GM12891 (cell line): ENCODE measurements at regions not wholly inside any gene's neighbourhood (a gene's known extent, or its start where the extent isn't known, plus 50 kb on each side); places are given as distances from the start of the nearest gene placed in this dataset.

ENCODE experiments used
- DNase-seq: peaks from one replicate; pipeline ENCODE4 v3.0.0; 2011; ENCODE audit warnings: low spot score; ENCODE audit not compliant: insufficient read length
- FAIRE-seq: peaks from 2 replicates; lab custom pipeline; 2011; peaks lifted over from hg19 to GRCh38; lab: Jason Lieb, UNC
- PAX5 ChIP-seq: IDR thresholded peaks from 2 replicates; pipeline ENCODE4 v1.6.1; 2011; ENCODE audit warnings: low read length, moderate library complexity, mild to moderate bottlenecking; ENCODE audit not compliant: insufficient read depth, severe bottlenecking
- POLR2A ChIP-seq: IDR thresholded peaks from 2 replicates; pipeline ENCODE4 v1.6.1; 2011; ENCODE audit warnings: low read depth, low read length, control low read depth
- POLR2AphosphoS5 ChIP-seq: IDR thresholded peaks from 2 replicates; pipeline ENCODE4 v1.6.1; 2011; ENCODE audit warnings: low read depth, low read length, control low read depth
- POU2F2 ChIP-seq: IDR thresholded peaks from 2 replicates; pipeline ENCODE4 v1.6.1; 2011; ENCODE audit warnings: low read depth, mild to moderate bottlenecking, control low read depth, low read length, moderate library complexity
- SPI1 ChIP-seq: IDR thresholded peaks from 2 replicates; pipeline ENCODE4 v1.6.1; 2011; ENCODE audit warnings: low read depth, low read length, control low read depth
- TAF1 ChIP-seq: IDR thresholded peaks from 2 replicates; pipeline ENCODE4 v1.6.1; 2011; ENCODE audit warnings: low read depth, low read length, control low read depth

DNA sequence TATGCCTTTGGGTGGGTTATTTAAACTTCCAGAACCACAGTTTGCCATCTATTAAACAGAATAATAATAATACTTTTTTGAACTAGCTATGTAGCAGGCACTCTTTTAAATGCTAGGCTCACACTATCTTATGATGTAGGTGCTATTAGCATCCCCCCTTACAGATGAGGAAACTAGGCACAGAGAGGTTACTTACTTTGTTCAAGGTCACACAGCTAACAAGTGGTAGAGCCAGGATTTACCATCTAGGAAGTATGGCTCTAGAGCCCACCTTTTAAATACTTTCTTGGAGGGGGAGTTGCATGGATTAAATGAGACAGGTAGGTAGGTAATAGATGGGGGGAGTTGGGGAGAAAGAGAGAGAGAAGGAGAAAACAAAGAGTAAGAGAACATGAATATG, 95.3 kb upstream of the NR3C1 start:
- TF ChIP-seq SPI1: no peak
- no peak for DNase-seq
- FAIRE-seq: no peak

DNA sequence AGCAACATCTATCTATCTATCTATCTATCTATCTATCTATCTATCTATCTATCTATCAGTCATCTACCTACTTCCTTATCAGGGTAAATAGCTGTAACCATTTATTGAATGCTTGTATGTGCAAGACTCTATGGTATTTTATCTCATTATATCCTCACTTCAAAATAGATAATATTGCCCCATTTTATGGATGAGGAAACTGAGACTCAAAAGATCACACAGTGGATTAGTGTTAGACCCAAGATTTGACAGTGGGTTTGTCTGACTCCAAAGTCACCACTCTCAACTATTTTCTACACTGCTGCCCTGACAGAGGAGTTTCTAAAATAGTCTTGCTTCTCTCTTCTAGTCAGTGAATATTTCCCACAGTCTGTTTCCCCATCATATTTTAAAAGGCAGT, 94.3 kb upstream of the NR3C1 start:
- TF ChIP-seq SPI1 (no peak), POLR2AphosphoS5 (no peak), POU2F2 (no peak), TAF1 (no peak), PAX5 (no peak), POLR2A (no peak)
- no peak for FAIRE-seq

DNA sequence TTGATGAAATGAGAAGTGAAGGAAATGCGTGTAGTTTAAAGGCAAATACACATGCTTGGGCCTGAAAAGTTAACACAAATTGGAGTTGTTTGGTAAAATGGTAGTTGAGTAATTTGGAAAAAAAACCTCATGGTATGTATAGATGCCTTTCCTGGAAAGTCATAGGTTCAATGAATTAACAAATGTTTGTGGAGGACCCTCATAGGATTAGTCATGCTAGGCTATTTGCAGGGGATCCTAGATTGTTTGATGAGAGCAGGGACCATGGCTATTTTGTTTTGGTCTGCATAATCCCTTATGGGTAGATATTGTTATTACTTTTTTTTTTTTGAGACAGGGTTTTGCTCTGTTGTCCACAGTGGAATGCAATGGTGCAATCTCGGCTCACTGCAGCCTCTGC, 93.5 kb upstream of the NR3C1 start:
- DNase-seq: no peak
- TF ChIP-seq POLR2A (no peak), SPI1 (no peak), POLR2AphosphoS5 (no peak), TAF1 (no peak), POU2F2 (no peak), PAX5 (no peak)
- no peak for FAIRE-seq

More for the DNA sequence above, 94.3 kb upstream of the NR3C1 start:
- no peak for DNase-seq

DNA sequence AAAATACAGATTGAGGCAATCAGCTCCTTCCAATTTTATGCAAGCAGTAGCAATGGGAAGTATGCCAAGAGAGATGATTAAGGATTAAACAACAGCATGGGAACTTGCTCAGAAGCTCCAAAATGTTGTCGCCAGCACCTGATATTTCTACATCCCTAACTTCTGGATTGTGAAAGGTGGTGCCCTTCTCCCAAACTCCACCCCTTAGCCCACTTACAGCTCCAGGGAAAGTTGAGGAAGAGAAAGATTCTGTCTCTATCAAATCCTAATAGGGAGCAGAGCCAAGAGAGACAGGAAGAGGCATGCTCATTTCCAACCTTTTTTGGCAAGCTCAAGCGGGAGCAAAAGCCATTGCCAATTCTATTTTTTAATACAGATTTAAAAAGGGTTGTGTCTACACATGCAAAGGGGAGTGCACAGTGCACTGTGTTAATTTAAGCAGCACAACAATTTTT, 92.4 kb upstream of the NR3C1 start:
- no peak for FAIRE-seq
- DNase-seq: no peak
- no peak for TF ChIP-seq SPI1
- TF ChIP-seq POLR2A: no peak
- TF ChIP-seq TAF1: no peak
- TF ChIP-seq PAX5: no peak
- TF ChIP-seq POLR2AphosphoS5: no peak

DNA sequence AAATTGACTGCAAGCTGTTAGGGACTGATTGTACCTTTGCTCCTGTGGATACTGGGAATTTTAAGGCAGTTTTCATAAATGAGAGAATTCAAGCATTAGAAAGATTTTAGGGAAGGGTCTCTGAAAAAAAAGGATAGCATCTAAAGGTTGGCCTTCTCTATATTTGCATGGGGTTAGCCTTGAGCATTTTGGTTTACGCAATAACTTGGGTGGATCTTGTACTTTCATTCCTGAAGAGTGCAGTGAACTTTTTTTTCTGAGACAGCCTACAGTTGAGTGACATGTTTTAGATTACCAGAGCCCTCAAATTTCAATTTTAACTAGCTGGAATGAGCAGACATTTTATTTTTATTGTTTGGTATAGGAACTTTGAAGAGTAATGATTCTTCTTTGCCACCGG, 91.6 kb upstream of the NR3C1 start:
- TF ChIP-seq POLR2A (no peak), TAF1 (no peak), POU2F2 (no peak), SPI1 (no peak), PAX5 (no peak), POLR2AphosphoS5 (no peak)
- DNase-seq (no peak), FAIRE-seq (no peak)

DNA sequence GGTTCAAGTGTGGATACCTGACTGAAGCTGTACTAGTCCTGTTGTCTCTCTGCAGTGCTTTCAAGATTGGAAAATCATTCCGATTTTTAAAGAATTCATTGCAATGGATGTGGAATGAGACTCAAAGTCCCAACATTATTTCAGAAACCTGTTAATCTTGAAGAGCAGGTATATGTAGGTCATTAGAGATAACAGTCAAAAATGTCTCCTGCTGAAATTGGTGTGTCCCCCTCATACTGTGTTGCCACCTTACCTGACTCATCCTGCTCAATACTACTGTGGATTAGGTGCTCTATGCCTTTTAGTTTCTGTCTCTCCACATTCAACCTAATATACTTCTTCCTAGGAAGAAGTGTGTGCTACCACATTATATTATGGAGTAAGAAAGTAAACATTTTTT, 91.1 kb upstream of the NR3C1 start:
- DNase-seq (no peak), FAIRE-seq (no peak)
- no peak for TF ChIP-seq POLR2AphosphoS5
- no peak for TF ChIP-seq PAX5
- TF ChIP-seq TAF1: no peak
- no peak for TF ChIP-seq SPI1
- no peak for TF ChIP-seq POU2F2
- TF ChIP-seq POLR2A: no peak

DNA sequence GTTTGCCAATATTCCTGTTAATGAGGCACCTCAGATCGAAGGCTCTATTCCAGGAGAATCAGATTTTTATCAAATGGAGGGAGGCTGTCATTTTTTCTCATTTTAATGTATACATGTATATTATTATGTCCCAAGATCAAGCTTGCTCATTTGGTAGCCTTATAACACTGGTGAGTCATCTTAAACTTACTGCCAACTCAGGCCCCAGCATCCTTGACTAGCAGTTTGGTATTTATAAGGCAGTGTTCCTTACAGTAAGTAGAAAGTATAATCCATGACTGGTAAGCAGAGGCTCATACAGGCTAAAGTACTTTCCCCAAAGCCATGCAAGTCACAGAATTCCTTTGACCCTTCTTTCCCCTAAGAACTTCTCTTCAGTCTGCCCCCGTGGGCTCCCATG, 90.7 kb upstream of the NR3C1 start:
- TF ChIP-seq SPI1 (no peak), POLR2A (no peak), TAF1 (no peak), POLR2AphosphoS5 (no peak), PAX5 (no peak)
- DNase-seq (no peak), FAIRE-seq (no peak)

DNA sequence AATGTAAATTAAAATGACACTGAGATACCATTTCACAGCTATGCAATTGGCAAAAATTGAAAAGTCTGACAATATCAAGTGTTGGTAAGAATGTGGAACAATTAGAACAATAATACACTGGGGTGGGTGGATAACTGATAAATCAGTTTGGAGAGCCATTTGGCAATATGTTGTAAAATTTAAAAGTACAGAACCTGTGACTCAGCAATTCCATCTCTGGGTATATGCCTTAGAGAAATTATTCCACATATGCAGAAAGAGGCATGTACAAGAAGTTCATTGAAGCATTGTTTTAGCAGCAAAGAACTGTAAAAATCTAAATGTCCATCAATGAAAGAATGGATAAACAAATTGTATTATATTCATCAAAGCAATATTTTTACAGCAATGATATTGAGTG, 89.3 kb upstream of the NR3C1 start:
- DNase-seq (no peak), FAIRE-seq (no peak)
- TF ChIP-seq POLR2A: no peak
- TF ChIP-seq POU2F2: no peak
- TF ChIP-seq POLR2AphosphoS5: no peak
- TF ChIP-seq SPI1: no peak

DNA sequence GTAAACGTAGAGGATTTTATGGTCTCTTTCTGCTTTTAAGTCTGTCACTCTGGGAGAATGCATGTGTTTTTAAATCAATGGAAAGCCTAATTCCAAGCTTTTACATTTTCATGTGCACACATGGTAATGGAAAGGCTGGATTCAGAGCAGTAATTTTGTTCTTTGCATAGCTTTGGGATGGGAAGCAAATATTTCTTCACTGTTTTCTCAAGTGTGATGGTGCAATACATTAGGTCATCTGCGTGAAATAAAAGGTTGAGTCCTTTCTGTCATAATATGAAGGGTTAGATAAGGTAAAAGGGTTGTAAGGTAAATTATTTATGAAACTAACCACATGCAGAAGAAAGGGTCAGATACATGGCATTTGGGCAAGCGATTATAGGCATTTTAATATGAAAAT, 88.2 kb upstream of the NR3C1 start:
- TF ChIP-seq POU2F2: no peak
- no peak for TF ChIP-seq POLR2A
- TF ChIP-seq SPI1: no peak
- no peak for TF ChIP-seq PAX5
- TF ChIP-seq POLR2AphosphoS5: no peak
- TF ChIP-seq TAF1: no peak
- no peak for FAIRE-seq
- DNase-seq: no peak

DNA sequence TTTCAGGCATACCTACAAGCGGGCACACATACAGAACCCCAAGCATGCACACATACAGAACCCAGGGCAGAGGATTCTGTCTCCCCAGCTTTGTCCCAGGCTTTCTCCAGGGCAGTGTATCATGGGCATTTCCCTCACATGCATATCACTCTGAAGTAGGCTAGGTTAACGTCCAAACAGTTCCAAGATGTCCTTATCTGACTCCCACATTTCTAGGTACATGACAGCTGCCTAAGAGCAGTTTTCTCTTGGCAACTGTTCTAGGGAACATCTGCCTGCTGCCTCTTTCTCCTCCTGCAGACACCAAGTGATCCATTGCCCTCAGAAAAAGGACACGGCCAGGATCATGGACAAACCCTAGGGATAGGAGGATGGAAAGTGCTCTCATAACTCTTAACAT, 84.9 kb upstream of the NR3C1 start:
- DNase-seq (no peak), FAIRE-seq (no peak)
- TF ChIP-seq TAF1 (no peak), POLR2AphosphoS5 (no peak), SPI1 (no peak), POLR2A (no peak), POU2F2 (no peak), PAX5 (no peak)

DNA sequence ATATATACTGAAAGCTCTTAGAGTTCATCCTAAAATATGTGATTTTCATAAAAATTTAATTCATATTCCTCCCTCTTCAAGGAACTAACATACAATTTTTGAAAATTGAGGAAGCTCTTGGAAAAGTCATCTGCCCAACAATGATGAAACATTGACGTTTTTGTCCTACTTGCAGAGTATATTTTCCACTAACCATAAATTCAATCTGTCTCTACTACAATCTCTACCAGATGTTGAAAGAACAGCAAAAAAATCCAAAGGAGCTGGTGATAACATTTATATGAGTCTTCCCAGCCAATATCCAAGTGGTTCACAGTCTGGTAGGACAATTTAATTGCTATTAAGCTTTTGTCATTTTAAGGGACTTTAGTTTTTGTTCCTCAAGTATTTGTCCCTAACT, 81.1 kb upstream of the NR3C1 start:
- no peak for DNase-seq
- FAIRE-seq: no peak
- TF ChIP-seq SPI1 (no peak), TAF1 (no peak), PAX5 (no peak), POLR2AphosphoS5 (no peak), POLR2A (no peak), POU2F2 (no peak)
